Hypothalamus (tissue), 51 donors: ENCODE measurements at regions not wholly inside any gene's neighbourhood (a gene's known extent, or its start where the extent isn't known, plus 50 kb on each side); places are given as distances from the start of the nearest gene placed in this dataset.

Experiments
- DNase-seq, 51 donors: peaks; one replicate each; lab custom pipeline; 2025; lab: John Stamatoyannopoulos, UW

DNA sequence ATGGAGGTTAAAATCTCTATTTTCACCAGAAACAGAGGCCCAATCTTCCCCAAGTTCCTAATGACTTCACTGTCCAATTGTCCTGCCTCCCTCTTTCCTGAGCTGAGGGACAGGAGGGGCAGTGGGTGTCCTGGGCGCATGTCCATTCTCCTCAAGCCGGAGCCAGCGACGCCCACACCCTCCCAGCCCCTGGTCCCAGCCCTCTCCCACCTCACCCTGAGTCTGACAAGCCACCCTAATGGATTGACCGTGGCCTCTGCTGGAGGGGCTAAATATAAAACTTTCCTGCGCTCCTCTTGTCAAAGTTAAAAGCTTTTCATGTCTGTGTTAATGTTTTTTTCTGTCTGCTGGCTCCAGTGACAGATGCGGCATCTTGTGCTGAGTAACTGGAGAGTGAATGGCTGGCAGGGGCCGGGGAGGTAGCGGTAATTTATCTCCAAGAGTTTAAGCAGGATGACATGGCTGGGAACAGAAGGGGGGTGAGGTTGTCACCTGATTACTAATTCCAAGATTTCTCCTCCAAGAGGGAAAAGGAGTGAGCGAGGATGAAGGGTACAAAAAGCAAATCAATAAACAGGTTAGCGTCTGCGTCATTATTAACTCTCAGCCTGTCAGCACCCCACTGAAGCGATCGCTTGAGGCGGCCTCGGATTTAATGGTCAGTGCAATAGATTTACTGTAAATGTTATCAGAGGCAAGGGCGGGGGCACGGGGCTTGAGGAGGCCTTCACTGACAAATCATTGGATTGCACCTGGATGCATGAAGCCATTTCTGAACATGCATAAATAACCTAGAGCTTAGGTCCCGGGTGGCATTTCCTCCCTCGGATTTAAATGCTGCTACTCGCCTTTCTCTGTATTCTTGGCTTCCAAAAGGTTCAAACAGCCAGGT lies 118.1 kb upstream of the MAFB start:
- DNase-seq = no peak

DNA sequence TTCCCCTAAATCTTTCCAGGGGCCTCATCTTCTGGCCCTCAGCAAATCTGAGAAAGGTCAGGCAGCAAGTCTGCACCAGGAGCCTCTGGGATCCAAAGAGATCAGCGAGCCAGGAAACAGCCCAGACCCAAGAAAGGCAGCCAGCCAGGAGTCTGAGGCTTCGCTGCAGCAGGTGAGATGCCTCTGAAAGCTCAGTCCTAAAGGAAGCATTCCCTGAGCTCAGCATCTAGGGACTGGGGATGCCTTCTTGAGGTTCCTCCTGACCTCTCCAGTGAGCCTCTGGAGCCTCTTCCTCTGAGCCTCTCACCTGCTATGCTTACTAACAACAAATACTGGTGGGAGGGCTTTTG lies 118.8 kb upstream of the MAFB start:
- DNase-seq = no peak

DNA sequence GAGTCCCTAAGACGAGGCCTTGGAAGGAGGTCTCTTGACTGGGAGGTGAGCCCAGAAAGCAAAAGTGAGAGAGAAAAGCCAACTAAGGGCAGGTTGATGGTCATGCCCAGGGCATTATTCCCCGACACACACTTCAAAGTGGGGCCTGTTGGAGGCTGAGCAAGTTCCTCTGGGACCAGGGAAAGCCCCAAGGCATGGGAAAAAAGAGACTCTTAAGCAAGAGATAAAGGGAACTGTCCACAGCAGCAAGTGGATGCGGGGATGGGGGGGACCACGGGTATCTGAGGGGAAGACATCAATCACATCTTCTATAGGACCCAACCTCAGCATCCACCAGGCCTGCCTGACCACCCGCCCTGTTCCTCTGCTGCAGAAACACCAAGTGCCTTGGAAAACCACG lies 119.9 kb upstream of the MAFB start:
- DNase-seq = no peak

- no peak for DNase-seq
Observed at GRCh38 chr20:40809361-40809760, 120.3 kb upstream of the MAFB start.

DNA sequence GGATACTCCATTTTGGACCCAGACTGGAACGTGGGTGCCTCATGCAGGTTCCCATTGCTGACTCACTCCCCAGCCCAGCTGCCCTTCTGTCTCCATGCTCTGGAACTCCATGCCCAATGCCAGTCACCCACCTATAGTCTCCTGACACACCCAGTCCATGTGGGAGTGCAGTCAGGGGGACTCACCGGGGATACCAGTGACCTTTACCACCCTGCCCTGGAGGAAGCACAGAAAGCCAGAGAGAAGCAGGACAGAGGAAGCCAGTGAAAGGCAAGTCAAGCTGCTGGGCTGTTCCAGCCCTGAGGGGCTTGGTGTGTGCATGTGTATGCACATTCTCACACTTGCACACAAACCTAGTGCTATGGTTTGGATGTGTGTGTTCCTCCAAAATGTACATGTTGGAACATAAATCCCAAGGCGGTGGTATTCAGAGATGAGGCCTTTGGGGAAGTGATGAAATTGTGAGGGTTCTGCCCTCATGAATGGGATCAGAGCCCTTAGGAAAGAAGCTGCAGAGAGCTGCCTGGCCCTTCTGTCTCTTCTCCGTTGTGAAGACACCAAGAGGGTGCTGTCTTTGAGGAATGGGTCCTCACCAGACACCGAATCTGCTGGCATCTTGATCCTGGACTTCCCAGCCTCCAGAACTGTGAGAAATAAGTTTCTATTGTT lies 121.4 kb upstream of the MAFB start:
- DNase-seq = no peak

DNA sequence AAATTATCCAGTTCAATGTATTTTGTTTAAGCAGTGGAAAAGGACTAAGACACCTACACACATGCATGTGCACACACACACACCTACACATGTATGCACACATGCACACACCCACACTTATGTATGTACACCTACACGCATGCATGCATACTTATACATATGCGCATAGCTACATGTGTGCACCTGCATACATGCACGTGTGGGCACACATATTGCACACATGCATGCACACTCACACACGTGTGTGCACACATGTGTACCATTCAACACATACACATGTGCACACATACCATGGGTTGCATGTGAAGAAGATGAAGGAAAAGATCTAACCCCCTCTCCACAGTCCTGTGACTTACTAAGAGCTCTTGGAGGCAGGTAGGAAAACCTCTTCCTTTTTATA lies 122.0 kb upstream of the MAFB start:
- DNase-seq = no peak

DNA sequence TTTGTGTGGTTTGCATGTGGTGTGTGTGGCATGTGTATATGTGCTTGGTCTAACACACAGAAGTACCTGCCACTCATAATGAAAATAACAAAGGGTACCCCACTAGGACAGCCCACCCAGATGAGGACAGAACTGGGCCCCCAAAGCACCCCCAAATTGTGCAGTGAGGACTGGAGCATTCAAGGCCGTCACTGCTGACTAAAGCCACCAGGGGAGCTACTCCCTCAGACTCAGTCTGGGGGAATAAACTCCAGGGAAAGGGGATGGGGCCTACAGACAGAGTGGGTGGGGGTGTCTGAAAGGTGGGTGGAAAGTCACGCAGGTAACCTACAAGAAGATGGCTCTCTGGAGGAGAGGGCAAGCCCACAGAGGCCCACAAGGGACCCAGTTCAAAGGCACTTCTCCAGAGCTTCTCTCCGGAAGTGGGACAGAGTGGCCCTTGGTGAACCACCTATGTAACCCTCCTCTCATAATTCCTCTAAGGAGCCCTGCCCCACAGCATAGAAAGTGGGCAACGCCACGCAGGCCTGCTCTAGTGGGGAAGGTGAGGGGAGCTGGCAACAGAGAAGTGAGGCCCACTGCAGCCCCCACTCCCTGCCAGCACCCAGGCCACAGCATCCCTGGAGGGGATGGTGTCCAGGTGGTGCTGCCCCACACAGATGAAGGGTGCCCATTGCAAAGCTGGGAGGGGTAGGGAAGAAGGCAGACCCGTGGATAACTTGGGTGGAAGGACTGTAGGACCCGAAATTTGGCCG lies 122.8 kb upstream of the MAFB start:
- no peak for DNase-seq

- DNase-seq = no peak
Observed at GRCh38 chr20:40812415-40812925, 123.4 kb upstream of the MAFB start.

DNA sequence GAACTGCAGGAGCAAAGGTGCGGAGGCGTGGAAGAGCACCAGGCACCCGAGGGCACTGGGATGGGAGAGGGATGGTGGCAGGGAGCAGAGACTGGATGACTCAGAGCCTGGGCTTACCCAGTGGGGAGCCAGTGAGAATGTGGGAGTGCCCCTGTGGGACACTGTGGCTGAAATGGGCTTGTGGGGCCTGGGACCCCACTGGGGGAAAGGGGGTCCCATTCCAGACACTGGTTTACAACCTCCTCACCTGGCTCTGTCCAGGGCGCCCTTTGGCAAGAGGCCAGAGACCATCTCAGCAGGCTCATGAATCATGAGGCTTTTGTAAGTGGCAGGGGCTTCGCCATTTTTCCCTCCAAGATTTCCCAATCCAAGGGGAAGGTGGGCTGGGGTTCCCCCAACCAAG lies 124.0 kb upstream of the MAFB start:
- no peak for DNase-seq

- DNase-seq = no peak
Observed at GRCh38 chr20:40813708-40814630, 124.9 kb upstream of the MAFB start.

- no peak for DNase-seq
Observed at GRCh38 chr20:40814631-40814960, 125.6 kb upstream of the MAFB start.

- no peak for DNase-seq
Observed at GRCh38 chr20:40815156-40816038, 126.4 kb upstream of the MAFB start.

DNA sequence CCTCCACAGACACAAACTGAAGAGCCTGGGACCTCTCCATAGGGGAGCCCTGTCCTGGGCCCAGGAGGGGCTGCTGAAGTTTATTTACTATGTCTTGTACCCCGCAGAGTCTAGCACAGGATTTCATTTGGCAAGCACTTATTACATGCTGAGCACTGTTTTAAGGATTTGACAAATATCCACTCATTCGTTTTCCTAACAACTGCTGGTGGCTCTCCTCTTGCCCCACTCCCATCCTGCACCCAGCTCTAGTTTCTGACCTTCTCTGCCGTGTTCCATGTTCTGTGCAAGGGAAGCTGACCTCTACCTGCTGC lies 127.0 kb upstream of the MAFB start:
- no peak for DNase-seq

- DNase-seq = no peak
Observed at GRCh38 chr20:40821429-40821828, 132.4 kb upstream of the MAFB start.

DNA sequence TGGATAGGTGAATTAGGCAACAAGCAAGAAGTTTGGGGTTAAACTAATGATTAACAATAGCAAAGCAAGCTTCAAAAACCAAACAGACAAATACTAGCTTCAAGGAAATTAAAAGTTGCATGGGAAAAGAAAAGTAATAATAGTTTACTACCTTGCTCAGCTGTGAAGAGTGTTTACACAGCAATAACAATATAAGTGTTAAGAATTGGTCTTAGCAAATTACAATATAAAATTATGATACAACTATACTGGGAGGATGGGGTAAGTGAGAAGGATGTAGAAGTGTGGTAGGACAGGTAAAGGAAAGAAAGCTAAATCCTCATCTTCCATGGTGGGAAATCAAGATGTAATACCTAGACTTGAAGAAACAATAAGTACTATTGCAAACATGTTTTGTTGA lies 137.7 kb upstream of the MAFB start:
- no peak for DNase-seq

- no peak for DNase-seq
Observed at GRCh38 chr20:40835321-40835720, 146.3 kb upstream of the MAFB start.

GRCh38 chr20:40838509-40838908 lies 149.5 kb upstream of the MAFB start:
- DNase-seq = no peak

GRCh38 chr20:40843251-40843650 lies 154.2 kb upstream of the MAFB start:
- DNase-seq = no peak

DNA sequence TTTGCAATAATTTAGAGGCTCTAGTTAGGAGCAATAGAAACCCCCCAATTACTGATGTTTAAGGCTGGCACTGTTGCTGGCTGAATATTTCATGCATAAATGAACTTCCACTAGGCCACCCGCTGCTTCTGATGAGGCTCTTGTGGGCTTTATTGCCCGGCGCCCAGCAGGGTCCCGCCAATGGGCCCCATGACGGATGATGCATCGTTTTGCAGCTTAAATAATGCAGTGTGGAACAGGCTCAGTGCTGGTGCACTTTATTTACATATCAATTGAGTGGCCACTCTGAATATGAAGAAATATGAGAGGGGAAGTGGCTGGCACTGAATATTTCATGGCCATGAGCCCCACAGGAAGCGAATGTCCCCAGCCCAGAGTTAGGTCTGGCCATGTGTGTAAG lies 155.3 kb upstream of the MAFB start:
- DNase-seq = no peak

- DNase-seq = no peak
Observed at GRCh38 chr20:40848096-40848495, 159.1 kb upstream of the MAFB start.
